Tibial artery (tissue), 4 donors: ENCODE measurements at regions not wholly inside any gene's neighbourhood (a gene's known extent, or its start where the extent isn't known, plus 50 kb on each side); places are given as distances from the start of the nearest gene placed in this dataset.

Source experiments
- DNase-seq, 2 donors: peaks; one replicate each; pipeline ENCODE4 v3.0.0-alpha.2; 2019
- H3K27ac ChIP-seq, 2 donors: fragments of 200-600 bp; sonication (generic) in 1 of 2; 1 replicate in 1 of 2; 2 replicates in 1 of 2; pipeline ENCODE4 v1.5.1; 2018 to 2019; ENCODE audit warnings: mild to moderate bottlenecking in 1 of 2
- H3K27me3 ChIP-seq, 2 donors: fragments of 200-600 bp; sonication (generic) in 1 of 2; one replicate each; pipeline versions ENCODE4 v1.5.1 to v1.6.0; 2016 to 2019
- H3K36me3 ChIP-seq, 3 donors: fragments of 200-600 bp; sonication (generic) in 2 of 3; one replicate each; pipeline ENCODE4 v1.5.1; 2016 to 2019; ENCODE audit warnings: mild to moderate bottlenecking in 2 of 3
- H3K4me1 ChIP-seq, 4 donors: fragments of 200-600 bp; sonication (generic) in 2 of 4; 1 replicate in 3 of 4; 2 replicates in 1 of 4; pipeline ENCODE4 v1.5.1; 2016 to 2019
- H3K4me3 ChIP-seq, 2 donors: fragments of 200-600 bp; sonication (generic) in 1 of 2; 1 replicate in 1 of 2; 2 replicates in 1 of 2; pipeline ENCODE4 v1.5.1; 2018 to 2019; ENCODE audit warnings: mild to moderate bottlenecking in 2 of 2
- H3K9me3 ChIP-seq, 3 donors: fragments of 200-600 bp; sonication (generic) in 1 of 3; one replicate each; pipeline ENCODE4 v1.5.1; 2016 to 2019
- intact Hi-C: fragments of 100-400 bp; cut with DNase I; formaldehyde crosslinking; loops from one replicate; pipeline ENCODE4 v1.15.0; 2023; ENCODE audit warnings: low total_unique reads
- TF ChIP-seq, protein P1 (sequence below), 2 experiments: fragments of 200-600 bp in 1 of 2; fragments of 450-650 bp in 1 of 2; IDR thresholded peaks; one replicate each; pipeline ENCODE4 v1.5.1; 2017 to 2019; ENCODE audit warnings: antibody characterized with exemption in 2 of 2, mild to moderate bottlenecking in 1 of 2, moderate library complexity in 1 of 2

DNA sequence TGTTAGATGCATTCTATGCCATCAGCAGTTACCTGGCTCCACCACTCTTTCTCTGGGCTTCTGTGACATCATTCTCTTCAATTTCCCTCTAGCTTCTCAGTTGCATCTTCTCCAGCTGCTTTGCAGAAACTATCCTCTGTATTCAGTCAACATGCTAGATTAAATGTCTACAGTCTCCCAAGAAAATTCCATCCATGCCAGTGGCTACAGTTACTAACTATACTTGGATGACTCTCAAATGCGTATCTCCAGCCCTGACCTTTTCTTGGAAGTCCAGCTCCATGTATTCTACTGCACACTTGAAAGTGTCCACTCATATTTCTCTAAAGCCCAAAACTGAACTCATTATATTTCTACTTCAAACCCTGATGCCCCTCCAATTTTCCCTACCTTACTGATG, 232.3 kb upstream of the TENM3 start:
- no peak for DNase-seq
- TF ChIP-seq, protein P1, sequence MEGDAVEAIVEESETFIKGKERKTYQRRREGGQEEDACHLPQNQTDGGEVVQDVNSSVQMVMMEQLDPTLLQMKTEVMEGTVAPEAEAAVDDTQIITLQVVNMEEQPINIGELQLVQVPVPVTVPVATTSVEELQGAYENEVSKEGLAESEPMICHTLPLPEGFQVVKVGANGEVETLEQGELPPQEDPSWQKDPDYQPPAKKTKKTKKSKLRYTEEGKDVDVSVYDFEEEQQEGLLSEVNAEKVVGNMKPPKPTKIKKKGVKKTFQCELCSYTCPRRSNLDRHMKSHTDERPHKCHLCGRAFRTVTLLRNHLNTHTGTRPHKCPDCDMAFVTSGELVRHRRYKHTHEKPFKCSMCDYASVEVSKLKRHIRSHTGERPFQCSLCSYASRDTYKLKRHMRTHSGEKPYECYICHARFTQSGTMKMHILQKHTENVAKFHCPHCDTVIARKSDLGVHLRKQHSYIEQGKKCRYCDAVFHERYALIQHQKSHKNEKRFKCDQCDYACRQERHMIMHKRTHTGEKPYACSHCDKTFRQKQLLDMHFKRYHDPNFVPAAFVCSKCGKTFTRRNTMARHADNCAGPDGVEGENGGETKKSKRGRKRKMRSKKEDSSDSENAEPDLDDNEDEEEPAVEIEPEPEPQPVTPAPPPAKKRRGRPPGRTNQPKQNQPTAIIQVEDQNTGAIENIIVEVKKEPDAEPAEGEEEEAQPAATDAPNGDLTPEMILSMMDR (IDR thresholded peaks at IDR 0.05): no peak
- no peak overlapping the region for H3K27ac ChIP-seq
- H3K4me3 ChIP-seq: no peak overlapping the region
- no peaks in the 10 kb centered on the region for H3K9me3 ChIP-seq
- intact Hi-C loops: no loop called here
- no peaks in the 10 kb centered on the region for H3K36me3 ChIP-seq
- H3K27me3 ChIP-seq: no peaks in the 10 kb centered on the region
- H3K4me1 ChIP-seq: no peaks in the 10 kb centered on the region

DNA sequence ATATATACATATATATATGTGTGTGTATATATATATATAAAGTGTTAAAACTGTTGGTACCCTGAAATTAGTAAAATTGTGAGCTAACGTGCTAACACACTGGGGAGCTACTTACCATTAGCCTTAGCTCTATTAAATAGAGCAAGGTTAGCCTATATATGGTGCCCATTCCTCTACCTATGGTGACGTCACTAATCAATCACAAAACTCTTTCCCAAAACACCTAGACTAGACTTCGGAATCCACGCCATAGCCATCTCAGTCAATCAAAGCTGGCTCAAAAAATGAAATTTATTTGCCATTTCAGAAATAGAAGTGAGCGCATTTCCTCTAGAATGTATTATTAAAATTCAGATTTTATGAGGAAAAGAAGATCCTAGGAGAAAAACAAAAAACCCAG, 229.0 kb upstream of the TENM3 start:
- no peaks in the 10 kb centered on the region for H3K27me3 ChIP-seq
- TF ChIP-seq, protein P1 (IDR thresholded peaks at IDR 0.05): no peak
- intact Hi-C loops: no loop called here
- no peak overlapping the region for H3K27ac ChIP-seq
- no peak overlapping the region for H3K4me3 ChIP-seq
- no peaks in the 10 kb centered on the region for H3K9me3 ChIP-seq
- no peaks in the 10 kb centered on the region for H3K36me3 ChIP-seq
- no peaks in the 10 kb centered on the region for H3K4me1 ChIP-seq
- no peak for DNase-seq

DNA sequence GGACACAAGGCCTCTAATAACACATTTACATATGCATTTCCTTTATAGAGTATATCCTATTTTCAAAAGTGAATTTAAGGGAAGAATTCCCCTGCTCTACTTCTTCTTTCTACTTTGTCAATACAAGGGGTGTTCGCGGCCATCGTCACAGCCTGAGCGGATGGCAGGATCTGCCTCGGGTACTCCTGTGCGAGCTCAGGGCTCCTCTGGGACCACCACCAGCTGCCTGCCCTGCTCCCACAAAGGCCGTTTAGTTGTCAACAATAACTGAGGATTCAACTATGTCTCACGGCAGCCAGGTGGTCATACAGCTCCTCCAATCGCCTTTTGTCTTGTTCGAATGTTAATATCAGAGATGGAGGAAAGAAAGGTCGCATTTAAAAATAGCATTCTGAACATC, 228.2 kb upstream of the TENM3 start:
- Histone ChIP-seq H3K4me3 (no peak overlapping the region), H3K27ac (no peak overlapping the region), H3K27me3 (no peaks in the 10 kb centered on the region), H3K9me3 (no peaks in the 10 kb centered on the region), H3K4me1 (no peaks in the 10 kb centered on the region), H3K36me3 (no peaks in the 10 kb centered on the region)
- TF ChIP-seq, protein P1 (IDR thresholded peaks at IDR 0.05): no peak
- DNase-seq: no peak
- intact Hi-C loops: no loop called here

DNA sequence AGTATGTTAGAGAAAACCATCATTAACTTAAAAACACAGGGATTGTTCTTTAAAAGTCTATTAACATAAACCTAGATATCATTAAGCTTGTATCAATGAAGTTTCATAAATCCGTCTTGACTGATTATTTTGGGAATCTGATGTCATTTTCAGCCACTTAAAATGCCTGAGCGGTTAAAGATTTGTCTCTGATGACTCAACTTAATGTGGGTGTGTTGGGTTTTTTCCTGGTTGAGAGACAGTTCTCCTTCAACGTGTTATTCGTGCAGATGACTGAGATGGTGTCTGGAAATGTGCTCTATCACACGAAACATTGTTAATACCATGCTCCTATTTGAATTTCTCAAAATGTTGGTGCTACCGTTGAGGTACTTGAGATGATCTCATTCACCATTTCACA, 227.3 kb upstream of the TENM3 start:
- Histone ChIP-seq H3K4me1 (no peaks in the 10 kb centered on the region), H3K27me3 (no peaks in the 10 kb centered on the region), H3K27ac (no peak overlapping the region), H3K4me3 (no peak overlapping the region), H3K36me3 (no peaks in the 10 kb centered on the region), H3K9me3 (no peaks in the 10 kb centered on the region)
- no peak for DNase-seq
- intact Hi-C loops: no loop called here
- TF ChIP-seq, protein P1 (IDR thresholded peaks at IDR 0.05): no peak

DNA sequence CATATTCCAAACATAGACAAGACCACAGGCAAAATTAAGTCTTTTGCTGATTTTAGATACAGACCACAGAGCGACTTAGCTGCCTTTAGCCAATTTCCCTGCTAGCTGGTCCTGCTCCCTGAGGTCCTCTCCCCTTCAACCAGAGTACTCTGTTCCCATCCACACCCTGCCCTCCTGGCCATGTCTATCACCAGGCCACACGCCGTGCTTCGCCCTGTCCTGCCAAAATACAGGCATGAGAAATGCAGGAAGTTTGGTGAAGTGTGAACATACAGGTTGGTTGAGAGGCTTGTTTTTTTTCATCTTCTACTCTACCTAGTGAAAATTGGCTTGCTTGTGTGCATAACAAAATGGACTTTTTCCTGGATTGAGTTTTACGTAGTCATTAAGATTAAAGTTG, 226.2 kb upstream of the TENM3 start:
- no peaks in the 10 kb centered on the region for H3K27me3 ChIP-seq
- intact Hi-C loops: no loop called here
- no peak for DNase-seq
- H3K27ac ChIP-seq: no peak overlapping the region
- no peaks in the 10 kb centered on the region for H3K4me1 ChIP-seq
- H3K4me3 ChIP-seq: no peak overlapping the region
- no peaks in the 10 kb centered on the region for H3K9me3 ChIP-seq
- H3K36me3 ChIP-seq: no peaks in the 10 kb centered on the region
- TF ChIP-seq, protein P1 (IDR thresholded peaks at IDR 0.05): no peak

DNA sequence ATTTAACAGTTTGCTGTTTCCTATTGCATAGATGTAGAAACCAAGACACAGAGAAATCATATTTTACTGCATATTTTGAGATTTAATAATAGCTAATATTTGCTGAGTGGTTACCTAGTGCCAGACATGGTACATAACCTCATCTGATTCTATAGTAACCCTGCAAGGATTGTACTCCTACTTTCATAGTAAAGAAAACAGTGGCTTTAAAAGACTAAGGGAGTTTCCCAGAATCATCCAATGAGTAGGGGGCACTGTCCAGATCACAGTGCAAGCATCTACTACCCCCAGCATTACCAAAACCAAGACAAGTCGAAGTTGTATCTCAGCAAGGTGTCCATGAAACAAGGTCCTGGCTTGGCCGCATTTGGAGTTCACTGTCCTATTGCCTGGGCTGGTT, 224.5 kb upstream of the TENM3 start:
- Histone ChIP-seq H3K27ac (no peak overlapping the region), H3K9me3 (no peaks in the 10 kb centered on the region), H3K4me1 (no peaks in the 10 kb centered on the region), H3K4me3 (no peak overlapping the region), H3K27me3 (no peaks in the 10 kb centered on the region), H3K36me3 (no peaks in the 10 kb centered on the region)
- intact Hi-C loops: no loop called here
- DNase-seq: no peak
- TF ChIP-seq, protein P1 (IDR thresholded peaks at IDR 0.05): no peak
